PFSK-1 (cell line): ENCODE measurements at regions not wholly inside any gene's neighbourhood (a gene's known extent, or its start where the extent isn't known, plus 50 kb on each side); places are given as distances from the start of the nearest gene placed in this dataset.

ENCODE experiments used
- FOXP2 ChIP-seq: optimal IDR thresholded peaks from 2 replicates; pipeline ENCODE3; 2011; ENCODE audit warnings: borderline replicate concordance, control low read depth, inconsistent platforms; ENCODE audit not compliant: insufficient read depth; ENCODE audit errors: extremely low read length, extremely low read depth
- POLR2AphosphoS5 ChIP-seq: IDR thresholded peaks from 2 replicates; pipeline ENCODE4 v1.6.1; 2012; ENCODE audit warnings: low read depth, mild to moderate bottlenecking, control low read depth, low read length, moderate library complexity
- SIN3A ChIP-seq: IDR thresholded peaks from 2 replicates; pipeline ENCODE4 v1.6.1; 2012; ENCODE audit warnings: mild to moderate bottlenecking, low read length, moderate library complexity, borderline replicate concordance; ENCODE audit not compliant: insufficient read depth
- TAF1 ChIP-seq: IDR thresholded peaks from 2 replicates; pipeline ENCODE4 v1.6.1; 2012; ENCODE audit warnings: low read length, control low read depth, borderline replicate concordance; ENCODE audit not compliant: insufficient read depth
- TF ChIP-seq, protein P1 (sequence below), 2 experiments: IDR thresholded peaks; 2 replicates each; pipeline versions ENCODE4 v1.6.1 to v1.8.0; 2011 to 2012; ENCODE audit warnings: low read depth in 2 of 2, low read length in 2 of 2, control low read depth in 1 of 2, inconsistent platforms in 1 of 2, mild to moderate bottlenecking in 1 of 2, moderate library complexity in 1 of 2; ENCODE audit not compliant: insufficient read depth in 1 of 2

DNA sequence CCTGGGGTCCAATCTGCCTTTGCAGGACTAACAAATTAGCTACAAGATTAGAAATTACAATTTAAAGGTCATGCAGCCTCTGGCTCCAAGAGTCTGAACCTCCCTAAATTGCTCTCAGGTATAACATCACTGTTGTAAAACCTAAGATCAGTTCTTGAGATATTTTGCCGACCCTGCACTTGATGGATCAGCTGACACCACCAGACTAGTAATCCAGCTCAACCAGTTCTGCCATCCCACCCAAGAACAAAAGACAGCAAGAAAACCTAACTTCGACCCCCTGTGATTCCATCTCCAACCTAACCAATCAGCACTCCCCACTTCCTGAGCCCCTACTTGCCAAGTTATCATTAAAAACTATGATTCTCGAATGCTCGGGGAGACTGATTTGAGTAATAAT lies 323.0 kb upstream of the BOD1L1 start:
- TF ChIP-seq SIN3A (no peak), FOXP2 (no peak), POLR2AphosphoS5 (no peak), TAF1 (no peak)
- TF ChIP-seq, protein P1, sequence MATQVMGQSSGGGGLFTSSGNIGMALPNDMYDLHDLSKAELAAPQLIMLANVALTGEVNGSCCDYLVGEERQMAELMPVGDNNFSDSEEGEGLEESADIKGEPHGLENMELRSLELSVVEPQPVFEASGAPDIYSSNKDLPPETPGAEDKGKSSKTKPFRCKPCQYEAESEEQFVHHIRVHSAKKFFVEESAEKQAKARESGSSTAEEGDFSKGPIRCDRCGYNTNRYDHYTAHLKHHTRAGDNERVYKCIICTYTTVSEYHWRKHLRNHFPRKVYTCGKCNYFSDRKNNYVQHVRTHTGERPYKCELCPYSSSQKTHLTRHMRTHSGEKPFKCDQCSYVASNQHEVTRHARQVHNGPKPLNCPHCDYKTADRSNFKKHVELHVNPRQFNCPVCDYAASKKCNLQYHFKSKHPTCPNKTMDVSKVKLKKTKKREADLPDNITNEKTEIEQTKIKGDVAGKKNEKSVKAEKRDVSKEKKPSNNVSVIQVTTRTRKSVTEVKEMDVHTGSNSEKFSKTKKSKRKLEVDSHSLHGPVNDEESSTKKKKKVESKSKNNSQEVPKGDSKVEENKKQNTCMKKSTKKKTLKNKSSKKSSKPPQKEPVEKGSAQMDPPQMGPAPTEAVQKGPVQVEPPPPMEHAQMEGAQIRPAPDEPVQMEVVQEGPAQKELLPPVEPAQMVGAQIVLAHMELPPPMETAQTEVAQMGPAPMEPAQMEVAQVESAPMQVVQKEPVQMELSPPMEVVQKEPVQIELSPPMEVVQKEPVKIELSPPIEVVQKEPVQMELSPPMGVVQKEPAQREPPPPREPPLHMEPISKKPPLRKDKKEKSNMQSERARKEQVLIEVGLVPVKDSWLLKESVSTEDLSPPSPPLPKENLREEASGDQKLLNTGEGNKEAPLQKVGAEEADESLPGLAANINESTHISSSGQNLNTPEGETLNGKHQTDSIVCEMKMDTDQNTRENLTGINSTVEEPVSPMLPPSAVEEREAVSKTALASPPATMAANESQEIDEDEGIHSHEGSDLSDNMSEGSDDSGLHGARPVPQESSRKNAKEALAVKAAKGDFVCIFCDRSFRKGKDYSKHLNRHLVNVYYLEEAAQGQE (IDR thresholded peaks at IDR 0.05; ENCODE audit: insufficient read depth in 1 of 2, low read depth in 2 of 2, low read length in 2 of 2) = no peak

DNA sequence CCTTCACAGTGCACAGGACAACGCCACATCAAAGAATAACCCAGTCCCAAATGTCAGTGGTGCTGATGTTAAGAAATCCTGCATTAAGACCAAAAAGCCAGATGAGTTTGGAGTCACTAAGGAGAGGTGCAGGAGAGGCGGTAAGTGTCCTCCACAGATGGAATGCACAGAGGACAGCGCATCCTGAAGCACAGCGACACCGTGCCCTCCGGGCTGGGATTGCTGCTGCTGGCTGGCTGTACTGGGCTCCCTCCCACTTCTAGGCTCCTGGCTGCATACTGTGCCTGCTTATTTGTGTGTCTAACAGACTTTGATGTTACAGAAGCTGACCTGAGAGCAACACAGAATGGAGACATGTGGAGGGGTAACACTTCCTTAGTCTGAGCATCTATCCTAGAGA lies 325.6 kb upstream of the BOD1L1 start:
- TF ChIP-seq SIN3A = no peak
- no peak for TF ChIP-seq TAF1
- TF ChIP-seq, protein P1 (IDR thresholded peaks at IDR 0.05; ENCODE audit: insufficient read depth in 1 of 2, low read depth in 2 of 2, low read length in 2 of 2) = no peak
- no peak for TF ChIP-seq POLR2AphosphoS5
- TF ChIP-seq FOXP2 = no peak

DNA sequence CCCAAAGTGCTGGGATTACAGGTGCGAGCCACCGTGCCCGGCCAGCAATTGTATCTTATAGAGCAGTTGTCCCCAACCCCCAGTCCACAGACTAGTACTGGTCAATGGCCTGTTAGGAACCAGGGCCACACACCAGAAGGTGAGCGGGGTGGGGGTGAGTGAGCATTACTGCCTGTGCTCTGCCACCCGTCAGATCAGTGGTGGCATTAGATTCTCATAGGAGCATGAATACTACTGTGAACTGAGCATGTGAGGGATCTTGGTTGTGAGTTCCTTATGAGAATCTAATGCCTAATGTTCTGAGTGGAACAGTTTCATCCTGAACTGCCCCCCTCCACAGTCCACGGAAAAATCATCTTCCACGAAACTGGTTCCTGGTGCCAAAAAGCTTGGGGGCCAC lies 328.0 kb upstream of the BOD1L1 start:
- TF ChIP-seq TAF1 (no peak), SIN3A (no peak), POLR2AphosphoS5 (no peak), FOXP2 (no peak)
- TF ChIP-seq, protein P1 (IDR thresholded peaks at IDR 0.05; ENCODE audit: insufficient read depth in 1 of 2, low read depth in 2 of 2, low read length in 2 of 2) = no peak

DNA sequence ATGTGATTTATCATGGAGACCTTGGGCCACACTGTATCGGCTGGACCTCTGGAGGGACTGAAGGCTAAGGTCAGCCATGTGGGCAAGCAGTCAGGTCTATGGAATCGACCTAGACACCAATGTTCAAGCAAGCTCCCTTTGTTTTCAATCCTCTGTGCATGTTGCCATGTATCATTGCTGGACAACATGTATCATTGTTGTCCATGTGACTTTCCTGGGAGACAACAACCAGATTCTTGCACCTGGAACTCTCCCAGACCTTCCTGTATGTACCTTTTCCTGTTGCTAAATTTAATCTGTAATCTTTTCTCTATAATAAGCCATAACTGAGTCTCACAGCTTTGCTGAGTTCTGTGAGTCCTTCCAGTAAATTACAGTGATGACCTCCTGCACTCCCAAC lies 329.4 kb upstream of the BOD1L1 start:
- TF ChIP-seq POLR2AphosphoS5 (no peak), FOXP2 (no peak), SIN3A (no peak), TAF1 (no peak)
- TF ChIP-seq, protein P1 (IDR thresholded peaks at IDR 0.05; ENCODE audit: insufficient read depth in 1 of 2, low read depth in 2 of 2, low read length in 2 of 2) = no peak

DNA sequence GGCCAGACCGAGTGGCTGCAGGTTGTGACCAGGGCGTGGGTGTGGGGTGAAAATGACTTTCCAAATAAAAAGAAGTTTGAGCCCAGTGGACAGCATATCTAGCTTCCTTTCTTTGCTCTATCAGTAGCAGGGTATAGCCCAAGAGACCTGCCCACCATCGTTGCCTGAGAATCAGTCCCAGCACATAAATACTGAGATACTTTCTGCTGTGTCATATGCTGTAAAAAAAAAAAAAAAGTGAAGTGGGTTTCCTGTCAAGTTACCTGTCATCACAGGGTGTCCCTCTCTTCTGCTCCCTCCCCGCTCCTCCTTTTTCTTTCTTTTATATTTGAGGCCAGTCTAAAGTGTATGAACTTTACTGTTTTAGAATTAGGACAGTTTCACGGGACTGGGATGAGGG lies 330.3 kb upstream of the BOD1L1 start:
- TF ChIP-seq FOXP2 = no peak
- no peak for TF ChIP-seq POLR2AphosphoS5
- TF ChIP-seq TAF1 = no peak
- TF ChIP-seq, protein P1 (IDR thresholded peaks at IDR 0.05; ENCODE audit: insufficient read depth in 1 of 2, low read depth in 2 of 2, low read length in 2 of 2) = no peak
- no peak for TF ChIP-seq SIN3A
